HG02798 (cell line): ENCODE measurements at regions not wholly inside any gene's neighbourhood (a gene's known extent, or its start where the extent isn't known, plus 50 kb on each side); places are given as distances from the start of the nearest gene placed in this dataset.

ENCODE experiments used
- ATAC-seq: cut with Tn5 transposase; IDR thresholded peaks from one replicate; pipeline ENCODE4 v1.9.1; 2021; ENCODE audit warnings: mild to moderate bottlenecking; ENCODE audit not compliant: unreplicated experiment, poor library complexity

DNA sequence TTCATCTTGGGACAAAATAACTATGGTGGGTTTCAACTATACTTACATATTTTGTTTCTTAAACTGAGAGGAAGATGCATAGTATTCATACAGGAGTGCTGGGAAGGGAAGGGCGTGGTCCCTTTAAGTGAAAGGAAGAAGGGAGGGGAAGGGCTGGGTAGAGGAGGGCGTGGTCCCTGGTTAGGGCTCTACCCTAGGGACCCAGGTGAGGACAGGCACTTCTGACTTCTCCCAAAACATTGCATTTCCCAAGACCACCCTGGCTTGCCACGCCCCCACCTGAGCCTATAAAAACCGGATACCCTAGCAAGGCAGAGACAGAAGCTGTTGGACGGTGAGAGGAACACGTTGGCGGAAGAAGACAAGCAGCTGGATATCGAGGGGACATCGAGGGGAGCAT lies 157.6 kb upstream of the PLXNA4 start:
- no peak for ATAC-seq

- ATAC-seq = no peak
Observed at GRCh38 chr7:132732321-132732865, 156.1 kb upstream of the PLXNA4 start.

DNA sequence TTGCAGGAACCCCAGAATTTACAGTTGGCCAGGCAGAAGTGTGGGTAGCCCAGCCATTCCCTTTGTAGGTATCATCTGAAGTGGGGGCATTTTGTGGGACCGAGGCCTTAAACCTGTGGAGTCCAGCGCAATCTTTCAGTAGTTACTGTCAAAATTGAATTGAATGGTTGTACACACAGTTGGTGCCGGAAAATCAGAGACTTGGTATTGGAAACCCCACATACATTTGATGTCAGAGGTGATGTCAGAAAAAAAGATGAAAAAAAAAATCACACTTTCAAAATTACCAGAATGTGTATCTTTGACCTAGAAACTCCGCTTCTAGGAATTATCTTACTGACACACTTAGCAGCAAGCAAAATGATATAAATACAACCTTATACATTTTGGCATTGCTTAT lies 153.8 kb upstream of the PLXNA4 start:
- no peak for ATAC-seq

DNA sequence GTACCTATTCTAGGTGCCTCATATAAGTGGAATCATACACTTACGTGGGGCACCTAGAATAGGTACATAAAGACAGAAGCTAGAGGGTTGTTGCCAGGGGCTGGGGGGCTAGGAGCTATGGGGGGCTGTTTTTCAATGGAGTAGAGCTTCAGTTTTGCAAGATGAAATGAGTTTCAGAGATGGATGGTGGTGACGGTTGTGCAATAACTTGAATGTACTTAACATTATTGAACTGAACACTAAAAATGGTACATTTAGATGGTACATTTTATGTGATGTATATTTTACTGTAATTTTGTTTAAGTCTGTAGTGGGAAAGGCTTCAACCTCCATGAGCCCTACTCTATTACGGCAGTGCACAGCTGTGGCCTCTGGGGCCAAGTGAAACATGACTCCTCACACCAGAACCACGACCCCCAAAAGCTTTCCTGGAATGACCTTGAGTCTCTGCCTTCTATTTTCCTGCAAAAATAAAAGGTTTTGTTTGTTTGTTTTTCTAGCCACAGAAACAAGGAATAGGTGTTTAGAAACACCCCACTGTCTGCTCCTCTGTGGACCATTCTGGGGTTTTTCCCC lies 147.3 kb upstream of the PLXNA4 start:
- no peak for ATAC-seq

DNA sequence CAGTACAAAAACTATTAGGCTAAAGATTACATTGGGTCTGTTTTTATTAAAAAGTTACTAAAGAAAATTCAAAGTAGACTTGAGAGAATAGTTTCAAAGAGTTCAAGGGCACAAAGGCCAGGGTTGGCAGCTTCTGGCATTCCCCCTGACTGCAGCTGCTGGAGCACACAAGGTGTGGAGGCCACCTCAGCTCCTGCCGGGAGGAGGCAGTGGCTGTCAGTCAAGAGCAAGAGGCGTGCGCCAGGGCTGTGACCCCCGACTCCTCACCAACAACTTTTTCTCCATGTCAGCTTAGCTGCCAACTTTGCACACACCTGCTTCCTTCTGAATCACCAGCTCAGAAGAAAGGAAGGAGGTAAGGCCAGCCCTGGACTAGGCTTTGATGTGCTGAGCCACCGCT lies 144.6 kb upstream of the PLXNA4 start:
- no peak for ATAC-seq

DNA sequence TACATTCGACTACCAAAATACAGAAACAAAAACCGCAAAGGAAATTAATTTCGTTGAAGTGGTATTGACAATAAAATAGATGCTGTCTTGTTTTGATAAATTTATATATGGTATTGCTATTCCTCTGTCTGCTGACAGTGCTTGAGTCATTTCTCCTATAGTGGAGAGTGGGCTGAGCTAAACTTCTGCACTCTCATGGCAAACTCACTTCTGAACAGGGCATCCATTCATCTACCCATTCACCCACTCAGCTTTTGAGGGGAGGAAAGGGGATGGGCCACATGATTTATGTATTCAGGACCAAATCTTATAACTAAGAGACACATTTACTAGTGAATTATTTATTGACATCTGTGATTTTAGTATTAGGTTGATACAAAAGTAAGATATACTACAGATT lies 137.6 kb upstream of the PLXNA4 start:
- ATAC-seq = no peak

- no peak for ATAC-seq
Observed at GRCh38 chr7:132709971-132710567, 133.8 kb upstream of the PLXNA4 start.

DNA sequence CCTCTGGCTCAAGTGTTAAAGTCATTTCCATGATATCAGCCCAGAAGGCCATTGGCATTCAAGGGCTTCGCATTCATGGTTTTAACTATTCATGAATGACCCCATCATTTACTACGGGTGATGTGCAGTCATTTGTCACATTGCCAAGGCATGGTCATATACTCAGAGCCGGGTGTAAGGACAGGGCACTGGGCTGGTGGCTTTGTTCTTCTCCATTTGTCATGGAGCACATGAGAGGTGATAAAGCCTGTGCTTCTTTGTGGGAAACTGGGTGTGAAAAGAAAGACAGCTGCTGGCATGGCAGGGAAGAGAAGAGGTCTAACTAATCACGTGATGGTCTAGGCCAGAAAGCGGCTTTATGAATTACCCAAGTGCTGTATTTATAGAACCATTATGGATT lies 132.2 kb upstream of the PLXNA4 start:
- no peak for ATAC-seq

DNA sequence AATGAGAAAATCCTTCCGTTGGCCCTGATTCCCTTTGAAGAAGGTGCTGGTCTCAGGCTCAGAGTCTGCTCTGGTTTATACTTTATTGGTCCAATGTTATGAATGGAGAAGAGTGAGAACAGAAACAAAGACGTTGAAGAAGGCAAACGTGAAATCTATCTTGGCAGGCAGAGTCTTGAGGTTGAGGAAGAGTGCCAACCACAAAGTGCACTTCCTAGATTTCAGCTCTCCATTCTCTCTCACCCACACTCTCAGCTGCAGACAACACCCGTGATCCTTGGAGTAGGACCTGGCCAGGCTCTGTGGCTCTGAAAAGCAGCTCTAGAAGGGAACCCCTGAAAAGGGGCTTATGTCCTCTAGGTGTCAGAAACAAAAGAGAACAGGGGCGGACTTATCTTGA lies 128.9 kb upstream of the PLXNA4 start:
- no peak for ATAC-seq

- no peak for ATAC-seq
Observed at GRCh38 chr7:132703742-132704141, 127.5 kb upstream of the PLXNA4 start.

GRCh38 chr7:132697003-132697402 lies 120.7 kb upstream of the PLXNA4 start:
- ATAC-seq = no peak

- no peak for ATAC-seq
Observed at GRCh38 chr7:132696332-132696731, 120.1 kb upstream of the PLXNA4 start.

- ATAC-seq = no peak
Observed at GRCh38 chr7:132691201-132691600, 114.9 kb upstream of the PLXNA4 start.

DNA sequence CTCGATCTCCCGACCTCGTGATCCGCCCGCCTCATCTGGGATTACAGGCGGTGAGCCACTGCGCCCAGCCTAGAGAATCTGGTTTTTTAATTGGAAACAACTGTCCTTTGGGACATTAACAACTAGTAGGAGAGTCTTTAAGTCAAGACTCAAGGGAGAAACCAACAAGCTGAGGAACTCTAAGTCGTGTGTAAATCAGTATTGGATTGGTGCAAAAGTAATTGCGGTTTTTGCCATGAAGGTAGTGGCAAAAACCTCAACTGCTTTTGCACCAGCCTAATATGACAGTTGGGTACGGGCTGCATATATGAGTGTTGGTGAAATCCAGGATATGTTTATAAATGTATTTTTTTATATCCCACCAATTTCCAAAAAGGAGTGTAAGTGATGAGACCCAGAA lies 113.9 kb upstream of the PLXNA4 start:
- no peak for ATAC-seq

- no peak for ATAC-seq
Observed at GRCh38 chr7:132687981-132688383, 111.7 kb upstream of the PLXNA4 start.

DNA sequence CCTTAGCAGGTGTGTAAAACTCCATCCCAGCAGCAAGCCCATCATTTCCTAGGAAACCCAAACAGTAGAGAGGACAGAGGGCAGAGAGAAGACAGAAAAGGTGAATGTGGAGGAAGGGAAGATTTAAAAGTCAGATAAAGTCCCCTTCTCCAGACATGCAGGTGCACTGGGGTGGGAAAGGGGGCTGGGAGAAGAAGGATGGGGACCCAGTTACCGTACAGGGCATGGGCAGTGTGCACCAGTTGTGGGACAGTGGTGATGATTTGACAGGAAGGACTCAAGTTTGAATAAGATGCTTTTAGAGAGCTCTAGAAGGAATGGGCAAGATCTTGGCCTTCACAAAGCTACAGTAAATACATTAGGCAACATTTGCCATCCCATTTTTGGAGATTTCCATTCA lies 110.7 kb upstream of the PLXNA4 start:
- ATAC-seq = no peak

DNA sequence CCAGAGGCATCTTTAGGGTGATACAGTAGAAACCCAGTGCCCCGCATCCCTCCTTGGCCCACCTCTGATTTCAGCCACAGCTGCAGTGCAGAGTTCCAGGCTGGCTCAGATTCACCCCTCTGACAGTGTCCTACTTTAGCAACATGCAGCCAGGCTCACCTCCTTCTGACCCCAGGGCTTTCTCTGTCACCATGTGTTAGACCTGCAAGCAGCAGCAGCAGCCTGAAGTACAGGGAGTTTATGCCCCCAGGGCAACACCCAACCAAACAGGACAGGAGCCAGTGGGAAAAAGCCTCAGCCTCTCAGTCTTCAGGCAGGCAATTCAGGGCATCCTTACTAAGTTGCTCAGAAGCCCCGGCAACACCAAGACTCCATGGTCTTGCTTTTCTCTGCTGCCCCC lies 109.0 kb upstream of the PLXNA4 start:
- no peak for ATAC-seq

- ATAC-seq = no peak
Observed at GRCh38 chr7:132683896-132684690, 107.8 kb upstream of the PLXNA4 start.

DNA sequence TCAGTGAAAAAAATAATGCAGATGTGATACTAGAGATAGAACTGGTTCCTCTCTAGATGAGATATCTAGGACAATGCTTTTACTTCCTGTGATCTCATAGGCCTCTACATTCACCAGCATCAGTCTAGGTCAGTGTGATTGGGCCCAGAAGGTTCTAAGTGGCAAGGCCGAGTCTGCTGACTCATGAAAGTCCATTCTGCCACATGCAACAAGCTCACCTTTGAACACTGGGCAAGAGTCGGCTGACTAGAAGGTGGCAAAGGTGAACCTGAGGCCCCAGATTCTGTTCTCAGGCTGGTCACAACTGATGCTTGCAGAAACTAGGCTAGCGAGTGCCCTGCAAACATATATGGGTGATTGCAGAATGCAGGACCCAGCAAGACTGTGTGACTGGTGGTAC lies 105.7 kb upstream of the PLXNA4 start:
- ATAC-seq = no peak

DNA sequence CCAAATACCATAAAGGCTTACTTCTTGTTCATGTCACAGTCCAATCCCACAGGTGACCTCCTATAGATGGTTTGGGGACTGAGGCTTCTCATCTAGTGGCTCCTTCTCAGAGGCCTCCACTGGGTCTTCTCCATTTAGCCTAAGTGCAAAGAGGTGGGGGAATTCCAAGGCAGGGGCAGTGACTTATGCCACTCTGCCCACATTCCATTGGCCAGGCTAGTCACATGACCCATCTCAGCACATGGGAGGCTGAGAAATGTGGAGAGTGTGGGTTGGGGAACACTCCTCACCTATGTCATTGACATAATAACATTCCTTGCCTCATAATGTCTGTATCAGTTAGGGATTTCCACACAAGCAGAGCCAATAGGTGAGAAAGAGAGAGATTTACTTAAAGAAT lies 104.3 kb upstream of the PLXNA4 start:
- ATAC-seq = no peak

DNA sequence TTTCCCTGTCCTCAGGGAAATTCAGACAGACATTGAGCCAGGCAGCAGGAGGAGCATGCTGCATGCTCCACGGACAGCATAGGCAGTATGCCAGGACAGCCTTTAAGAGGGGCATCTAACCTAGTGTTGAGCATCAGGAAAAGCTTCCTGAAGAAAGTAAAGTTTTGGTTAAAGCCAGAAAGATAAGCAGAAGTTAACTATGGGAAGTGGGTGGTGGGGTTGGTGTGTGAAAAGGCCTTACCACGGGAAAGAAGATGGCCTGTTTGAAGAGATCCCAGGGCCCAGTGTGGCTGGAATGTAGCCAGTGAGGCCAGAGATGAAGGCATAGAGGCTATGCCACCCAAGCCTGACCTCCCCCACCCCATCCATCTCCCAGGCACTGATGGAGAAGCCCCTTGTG lies 102.4 kb upstream of the PLXNA4 start:
- ATAC-seq = no peak

DNA sequence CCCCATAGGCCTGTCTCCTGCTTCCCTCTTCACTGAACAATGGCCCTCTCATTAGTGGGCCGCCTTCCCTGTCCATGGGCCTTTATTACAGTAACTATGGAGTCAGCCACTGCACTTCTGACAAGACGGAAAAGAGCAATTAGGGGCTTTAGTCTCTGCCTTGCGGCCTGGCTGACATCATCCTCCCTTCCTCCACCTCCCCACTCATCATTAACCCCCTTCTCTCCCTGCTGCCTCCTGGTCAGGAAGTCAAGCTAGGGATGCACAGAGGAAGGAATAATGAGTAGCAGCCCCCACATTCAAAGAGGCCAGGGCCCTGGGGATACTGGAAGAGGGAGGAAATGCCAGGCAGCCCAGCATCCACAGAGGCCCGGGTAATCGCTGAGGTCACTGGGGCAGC lies 101.6 kb upstream of the PLXNA4 start:
- no peak for ATAC-seq
